Astrocyte (in vitro differentiated cells and primary cell): ENCODE measurements at regions not wholly inside any gene's neighbourhood (a gene's known extent, or its start where the extent isn't known, plus 50 kb on each side); places are given as distances from the start of the nearest gene placed in this dataset.

Source experiments
- DNase-seq: peaks from one replicate; pipeline ENCODE4 v3.0.0-alpha.2; 2010; ENCODE audit warnings: low read depth
- FAIRE-seq: peaks from 2 replicates; lab custom pipeline; 2011; peaks lifted over from hg19 to GRCh38; lab: Jason Lieb, UNC
- H2AFZ ChIP-seq: 2 replicates; pipeline ENCODE4 v1.6.0; 2012; ENCODE audit warnings: low read depth, low read length, inconsistent platforms
- H3K27ac ChIP-seq: 2 replicates; pipeline ENCODE4 v1.5.1; 2011; ENCODE audit warnings: low read depth, low read length, inconsistent platforms
- H3K27me3 ChIP-seq: 2 replicates; pipeline ENCODE4 v1.6.0; 2011; ENCODE audit warnings: low read length, inconsistent platforms; ENCODE audit not compliant: insufficient read depth
- H3K36me3 ChIP-seq: 2 replicates; pipeline ENCODE4 v1.5.1; 2011; ENCODE audit warnings: low read length, inconsistent platforms; ENCODE audit not compliant: insufficient read depth
- H3K4me1 ChIP-seq: 2 replicates; pipeline ENCODE4 v1.5.1; 2011; ENCODE audit warnings: low read length, inconsistent platforms; ENCODE audit not compliant: insufficient read depth
- H3K4me2 ChIP-seq: 2 replicates; pipeline ENCODE4 v1.6.0; 2012; ENCODE audit warnings: low read length, inconsistent platforms
- H3K4me3 ChIP-seq: 2 replicates; pipeline ENCODE4 v1.5.1; 2011; ENCODE audit warnings: low read depth, mild to moderate bottlenecking, low read length, inconsistent platforms; ENCODE audit not compliant: insufficient read depth
- H3K79me2 ChIP-seq: 2 replicates; pipeline ENCODE4 v1.6.0; 2012; ENCODE audit warnings: mild to moderate bottlenecking, low read length, inconsistent platforms; ENCODE audit not compliant: insufficient read depth
- H3K9ac ChIP-seq: 2 replicates; pipeline ENCODE4 v1.6.0; 2012; ENCODE audit warnings: mild to moderate bottlenecking, low read length, inconsistent platforms
- H3K9me3 ChIP-seq: 2 replicates; pipeline ENCODE4 v1.5.1; 2012; ENCODE audit warnings: low read depth, mild to moderate bottlenecking, low read length, inconsistent platforms; ENCODE audit not compliant: insufficient read depth
- H4K20me1 ChIP-seq: 2 replicates; pipeline ENCODE4 v1.6.0; 2012; ENCODE audit warnings: low read length, inconsistent platforms; ENCODE audit not compliant: insufficient read depth
- H3K27ac Mint-ChIP-seq: one replicate; pipeline ENCODE4 v1.8.0; 2021; ENCODE audit warnings: mild to moderate bottlenecking, mixed read lengths; ENCODE audit not compliant: unreplicated experiment
- H3K27me3 Mint-ChIP-seq: one replicate; pipeline ENCODE4 v1.8.0; 2021; ENCODE audit warnings: low read depth, mixed read lengths; ENCODE audit not compliant: unreplicated experiment
- H3K36me3 Mint-ChIP-seq: one replicate; pipeline ENCODE4 v1.8.0; 2021; ENCODE audit warnings: low read depth, mixed read lengths; ENCODE audit not compliant: unreplicated experiment
- H3K4me1 Mint-ChIP-seq: one replicate; pipeline ENCODE4 v1.8.0; 2021; ENCODE audit warnings: low read depth, mixed read lengths; ENCODE audit not compliant: unreplicated experiment
- H3K4me3 Mint-ChIP-seq: one replicate; pipeline ENCODE4 v1.8.0; 2021; ENCODE audit warnings: mild to moderate bottlenecking, moderate library complexity, mixed read lengths; ENCODE audit not compliant: unreplicated experiment
- H3K9me3 Mint-ChIP-seq: one replicate; pipeline ENCODE4 v1.8.0; 2021; ENCODE audit warnings: mild to moderate bottlenecking, mixed read lengths; ENCODE audit not compliant: unreplicated experiment
- CTCF ChIP-seq: IDR thresholded peaks from 2 replicates; pipeline ENCODE4 v1.5.1; 2011; ENCODE audit warnings: low read depth, mild to moderate bottlenecking, inconsistent platforms, low read length, moderate library complexity; ENCODE audit not compliant: insufficient read depth
- EZH2 ChIP-seq: IDR thresholded peaks from 2 replicates; pipeline ENCODE4 v1.6.1; 2012; ENCODE audit warnings: mild to moderate bottlenecking, low read length, inconsistent platforms; ENCODE audit not compliant: insufficient read depth

- no peaks in the 10 kb centered on the region for H3K9me3 Mint-ChIP-seq
- H3K27ac Mint-ChIP-seq: no peak overlapping the region
- FAIRE-seq (no peak), DNase-seq (no peak)
- H3K27me3 Mint-ChIP-seq: peaks cover 16% of the 10 kb centered on the region
- H3K36me3 Mint-ChIP-seq: no peaks in the 10 kb centered on the region
- Histone ChIP-seq H3K27ac (no peak overlapping the region), H3K9ac (no peak overlapping the region), H3K27me3 (peaks cover 2% of the 10 kb centered on the region), H3K9me3 (no peaks in the 10 kb centered on the region), H2AFZ (no peak overlapping the region), H3K36me3 (no peaks in the 10 kb centered on the region), H3K4me1 (no peaks in the 10 kb centered on the region), H4K20me1 (no peaks in the 10 kb centered on the region), H3K4me2 (no peak overlapping the region), H3K4me3 (no peak overlapping the region), H3K79me2 (no peaks in the 10 kb centered on the region)
- H3K4me3 Mint-ChIP-seq: no peak overlapping the region
- TF ChIP-seq CTCF (no peak), EZH2 (no peak)
- H3K4me1 Mint-ChIP-seq: no peaks in the 10 kb centered on the region
Measured at GRCh38 chr11:111010391-111011274, 234.9 kb upstream of the POU2AF2 start.

- no peak for DNase-seq
- Histone ChIP-seq H3K4me1 (peaks cover 9% of the 10 kb centered on the region), H3K4me3 (no peak overlapping the region), H3K27me3 (no peaks in the 10 kb centered on the region), H3K9me3 (no peaks in the 10 kb centered on the region), H2AFZ (no peak overlapping the region), H3K27ac (no peak overlapping the region), H3K36me3 (no peaks in the 10 kb centered on the region), H4K20me1 (no peaks in the 10 kb centered on the region), H3K9ac (no peak overlapping the region), H3K79me2 (no peaks in the 10 kb centered on the region), H3K4me2 (no peak overlapping the region)
- Mint-ChIP-seq H3K27ac (no peak overlapping the region), H3K36me3 (no peaks in the 10 kb centered on the region), H3K9me3 (no peaks in the 10 kb centered on the region), H3K4me3 (no peak overlapping the region), H3K27me3 (peaks cover 7% of the 10 kb centered on the region), H3K4me1 (peaks cover 9% of the 10 kb centered on the region)
- TF ChIP-seq CTCF: no peak
- no peak for TF ChIP-seq EZH2
- FAIRE-seq: no peak
Measured at GRCh38 chr11:111006227-111006626, 239.3 kb upstream of the POU2AF2 start.
